ENCODE measurements at regions not wholly inside any gene's neighbourhood (a gene's known extent, or its start where the extent isn't known, plus 50 kb on each side); places are given as distances from the start of the nearest gene placed in this dataset.
A peak's percentile ranks its signal among the peaks of the same experiment; 100 is the strongest.

GRCh38 chr4:138021139-138021830 lies 220.9 kb downstream of the SLC7A11 start:
- DNase-seq (ENCODE audit: low read depth): no peak

DNA sequence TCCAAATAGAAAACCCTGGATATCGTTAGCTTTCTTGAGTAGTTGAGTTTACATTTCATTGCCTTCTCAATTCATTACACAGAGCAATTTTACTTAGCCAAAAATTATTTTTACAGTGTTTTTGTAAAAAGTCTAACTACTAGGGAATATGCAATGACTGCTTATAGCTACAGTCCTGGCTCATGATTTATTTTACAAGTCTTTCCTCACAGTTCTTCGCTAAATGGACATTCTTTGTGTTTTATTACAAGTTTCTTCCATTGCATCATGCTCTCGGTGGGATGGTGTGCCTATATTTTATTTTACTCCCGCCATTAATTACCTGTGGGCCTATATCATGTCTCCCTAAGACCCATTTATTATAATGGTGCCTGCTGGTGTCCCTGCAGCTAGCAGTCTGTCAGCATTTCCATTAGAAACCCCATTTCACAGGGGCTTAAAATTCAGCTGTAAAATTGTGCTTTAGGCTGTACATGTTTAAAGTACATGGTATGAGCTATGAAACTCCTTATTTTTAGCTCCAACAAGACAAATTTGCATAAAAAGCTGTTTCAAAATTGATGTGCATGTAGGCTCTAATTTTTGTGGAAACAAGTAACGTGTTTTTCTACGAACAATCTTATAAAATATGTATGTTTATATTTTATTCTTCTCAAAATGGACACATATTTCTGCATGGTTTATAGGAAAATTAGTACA lies 227.4 kb downstream of the SLC7A11 start:
- DNase-seq (ENCODE audit: low read depth): no peak

GRCh38 chr4:138013625-138014024 lies 228.5 kb downstream of the SLC7A11 start:
- no peak for DNase-seq (ENCODE audit: low read depth)

GRCh38 chr4:138010639-138011038 lies 231.5 kb downstream of the SLC7A11 start:
- DNase-seq (ENCODE audit: low read depth): no peak

DNA sequence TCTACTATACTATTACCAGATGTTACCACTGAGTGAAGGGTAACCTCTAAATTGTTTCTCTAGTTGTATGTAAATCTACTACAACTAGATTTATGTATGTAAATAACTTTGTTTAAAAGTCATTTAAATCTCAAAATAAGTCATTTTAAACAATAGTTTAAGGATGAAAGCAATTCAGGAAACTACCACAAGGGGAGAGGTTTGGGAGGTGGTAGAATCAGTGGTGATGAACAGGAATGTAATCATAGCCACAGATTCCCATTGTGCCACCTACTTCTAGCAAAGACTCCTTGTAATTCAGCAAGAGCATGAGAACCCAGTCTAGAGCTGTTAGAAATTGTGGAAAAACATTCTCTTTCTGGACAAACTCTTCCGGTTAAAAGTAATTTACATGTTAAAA lies 234.6 kb downstream of the SLC7A11 start:
- no peak for DNase-seq (ENCODE audit: low read depth)

GRCh38 chr4:138005486-138005885 lies 236.7 kb downstream of the SLC7A11 start:
- DNase-seq (ENCODE audit: low read depth): no peak

- no peak for DNase-seq (ENCODE audit: low read depth)
Measured at GRCh38 chr4:138003248-138003647, 238.9 kb downstream of the SLC7A11 start.

DNA sequence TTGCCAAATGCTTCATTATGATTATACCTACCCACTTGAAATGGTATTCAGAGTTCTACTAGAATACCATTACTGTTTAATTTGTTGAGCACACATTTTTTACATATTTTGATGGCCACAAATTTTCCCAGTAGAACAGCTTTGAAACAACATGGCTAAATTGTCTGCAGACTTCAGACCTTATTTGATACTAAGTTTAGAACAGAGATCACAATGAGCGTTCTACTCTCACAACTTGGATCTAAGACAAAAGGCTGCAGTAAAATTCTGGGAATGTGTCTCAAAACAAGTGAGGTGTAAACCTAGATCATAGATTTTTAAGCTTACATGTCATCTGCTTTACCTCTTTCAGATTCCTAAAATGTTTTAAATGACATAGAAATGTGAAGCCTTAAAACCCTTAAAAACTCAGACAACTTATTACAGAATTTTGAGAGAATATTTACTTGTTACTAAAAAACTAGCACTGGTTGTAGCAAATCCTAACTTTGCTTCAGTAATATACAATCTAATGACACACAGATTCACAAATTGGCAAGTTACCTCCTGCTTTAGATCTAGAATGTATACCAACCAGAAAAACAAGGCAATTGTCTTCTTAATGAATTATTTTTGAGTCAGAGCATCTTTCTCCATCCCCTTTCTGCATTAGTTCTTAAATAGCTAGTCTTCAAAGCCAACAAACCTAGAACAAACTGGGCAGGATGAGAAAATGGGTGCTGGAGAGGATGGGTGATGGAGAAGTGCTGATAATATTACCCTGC lies 243.3 kb downstream of the SLC7A11 start:
- peak; percentile 58 for DNase-seq (ENCODE audit: low read depth)

DNA sequence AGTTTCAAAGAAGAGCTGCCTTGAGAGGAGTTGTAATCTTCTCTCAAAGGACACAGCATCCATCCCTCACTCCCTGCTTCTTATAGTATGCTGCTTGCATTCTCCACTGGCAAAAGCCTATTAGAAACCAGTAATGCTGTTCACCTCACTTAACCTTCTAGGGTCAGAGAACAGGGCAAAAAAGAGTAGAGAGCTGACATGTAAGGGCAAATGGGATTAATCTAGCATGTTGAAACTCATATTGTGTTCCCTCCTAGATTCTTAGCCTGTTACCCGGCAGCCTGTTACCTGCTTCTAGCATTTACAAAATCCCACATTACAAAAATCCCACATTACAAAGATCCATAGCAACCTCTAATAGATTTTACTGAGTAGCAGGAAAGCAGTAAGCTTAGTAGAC lies 244.7 kb downstream of the SLC7A11 start:
- DNase-seq (ENCODE audit: low read depth): no peak

DNA sequence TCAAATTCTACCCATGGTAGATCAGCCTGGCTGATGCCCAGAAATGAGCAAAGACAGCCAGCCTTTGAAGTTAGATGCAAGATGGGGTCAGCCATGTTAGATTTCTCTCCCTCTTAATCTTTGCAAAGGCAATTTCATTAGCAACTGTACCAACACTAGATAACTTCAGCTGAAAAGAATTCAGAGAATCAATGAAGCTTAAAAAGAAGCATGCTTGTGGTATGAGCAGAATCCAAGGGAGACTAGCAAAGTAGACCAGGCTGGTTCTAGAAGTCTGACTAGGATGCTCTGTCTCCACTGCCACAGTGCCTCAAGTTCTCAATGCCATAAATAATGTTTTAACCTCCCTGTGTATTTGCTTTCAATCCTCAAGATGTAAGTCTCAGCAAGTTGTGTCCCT lies 247.3 kb downstream of the SLC7A11 start:
- peak; percentile 53 for DNase-seq (ENCODE audit: low read depth)

DNA sequence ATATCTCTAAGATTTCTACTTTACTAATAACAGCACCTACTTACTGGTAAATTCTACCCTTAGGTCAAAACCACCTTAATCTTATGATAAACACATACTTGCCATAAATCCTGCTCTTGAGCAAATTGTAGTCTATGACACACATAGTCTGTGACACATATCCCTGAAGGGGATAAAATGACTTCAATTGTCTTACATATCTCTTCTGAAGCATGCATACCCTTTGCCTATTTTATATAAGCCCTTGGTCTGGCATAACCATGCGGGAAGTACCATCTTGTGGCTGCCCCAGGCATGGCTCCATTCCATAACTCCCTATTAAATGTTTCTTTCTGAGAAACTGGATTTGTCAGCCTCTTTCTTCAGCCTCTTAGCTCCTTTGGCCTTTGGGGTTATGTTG lies 248.9 kb downstream of the SLC7A11 start:
- no peak for DNase-seq (ENCODE audit: low read depth)

DNA sequence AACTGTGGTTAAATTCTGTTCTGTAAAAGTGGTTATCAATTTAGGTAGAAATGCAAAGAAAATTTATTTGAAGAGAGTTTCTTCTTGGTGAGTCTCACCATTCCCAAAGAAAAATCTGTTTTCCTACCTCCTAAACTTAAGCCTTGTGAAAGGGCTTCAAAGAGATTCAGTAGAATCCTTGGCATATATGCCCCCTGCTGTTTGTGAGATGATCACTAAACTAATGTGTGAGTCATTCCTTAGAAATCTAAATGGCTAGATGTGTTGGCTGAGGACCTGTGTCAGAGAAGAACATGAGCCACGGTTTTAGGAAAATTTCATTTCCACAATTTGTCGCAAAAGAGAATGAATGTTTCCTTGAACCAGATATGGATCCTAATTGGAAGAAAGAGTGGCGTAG lies 260.9 kb downstream of the SLC7A11 start:
- no peak for DNase-seq (ENCODE audit: low read depth)

DNA sequence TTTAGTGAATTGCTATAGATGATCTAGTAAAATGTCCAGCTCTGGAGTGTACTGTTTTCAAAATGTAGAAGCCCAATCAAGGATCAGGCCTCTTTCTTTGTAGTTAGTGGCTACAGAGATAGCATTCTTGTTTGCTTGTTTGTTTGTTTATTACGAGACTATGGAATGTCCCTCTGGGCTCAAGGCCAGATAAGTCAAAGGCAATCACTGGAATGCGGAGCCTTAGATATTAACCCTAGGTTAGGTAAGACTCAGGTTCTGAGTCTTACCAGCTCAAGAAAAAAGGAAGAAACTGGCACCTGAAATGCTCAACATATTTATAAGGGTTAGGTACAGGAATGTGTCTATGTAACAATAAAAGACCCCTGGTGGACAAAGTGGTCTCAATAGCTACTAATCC lies 261.5 kb downstream of the SLC7A11 start:
- no peak for DNase-seq (ENCODE audit: low read depth)

- no peak for DNase-seq (ENCODE audit: low read depth)
Measured at GRCh38 chr4:137979938-137980337, 262.2 kb downstream of the SLC7A11 start.

DNA sequence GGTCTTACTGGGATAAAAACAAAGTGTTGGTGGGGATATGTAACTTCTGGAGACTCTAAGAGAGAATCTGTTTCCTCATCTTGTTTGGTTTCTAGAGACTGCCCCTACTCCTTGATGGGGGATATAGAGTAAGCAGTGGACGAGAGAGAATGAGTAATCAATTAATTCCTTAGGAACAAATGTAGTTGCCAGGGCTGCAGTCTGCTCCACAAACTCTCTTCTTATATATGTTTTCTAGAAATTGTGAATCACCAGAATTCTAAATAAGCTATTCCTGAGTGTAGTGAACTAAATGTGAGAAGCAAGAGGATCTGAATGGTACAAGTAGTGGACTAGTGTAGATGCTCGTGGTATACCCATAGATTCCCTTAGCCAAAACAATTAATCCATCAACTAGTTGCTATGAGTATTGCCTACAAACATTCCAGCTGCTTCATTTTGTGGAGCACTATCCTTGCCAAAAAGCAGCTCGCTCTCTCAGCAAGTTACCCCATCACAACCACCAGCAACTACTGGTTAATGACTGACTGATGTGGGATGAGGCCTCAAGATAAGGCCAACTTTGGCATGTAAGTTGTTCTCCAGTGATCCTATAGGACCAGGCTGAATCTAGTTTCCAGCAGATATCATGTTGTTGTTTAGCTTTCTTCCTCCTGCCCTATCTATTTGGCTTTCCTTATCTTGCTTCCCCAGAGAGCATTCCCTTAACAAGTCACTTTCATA lies 273.0 kb downstream of the SLC7A11 start:
- no peak for DNase-seq (ENCODE audit: low read depth)

- DNase-seq (ENCODE audit: low read depth): no peak
Measured at GRCh38 chr4:137967480-137968190, 274.5 kb downstream of the SLC7A11 start.

- no peak for DNase-seq (ENCODE audit: low read depth)
Measured at GRCh38 chr4:137966504-137966903, 275.6 kb downstream of the SLC7A11 start.

DNA sequence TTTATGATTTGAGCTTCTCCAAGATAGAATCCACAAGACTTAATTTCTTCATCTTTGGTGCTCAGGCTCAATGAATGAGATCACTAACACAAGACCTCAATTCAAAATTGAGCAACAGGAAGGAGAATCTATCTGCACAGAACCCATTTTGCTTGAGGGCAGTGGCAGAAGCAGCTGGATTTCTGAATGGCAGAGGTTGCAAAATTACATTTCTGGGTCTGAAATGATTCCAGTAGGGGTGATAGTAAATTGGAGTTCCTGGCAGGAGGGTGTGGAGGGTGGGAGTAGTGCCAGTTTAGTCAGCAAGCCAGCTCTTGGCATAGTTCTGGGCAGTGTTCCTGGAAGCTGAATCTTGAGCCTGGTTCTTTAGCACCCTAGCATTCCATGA lies 281.1 kb downstream of the SLC7A11 start:
- DNase-seq (ENCODE audit: low read depth): peak; percentile 20

DNA sequence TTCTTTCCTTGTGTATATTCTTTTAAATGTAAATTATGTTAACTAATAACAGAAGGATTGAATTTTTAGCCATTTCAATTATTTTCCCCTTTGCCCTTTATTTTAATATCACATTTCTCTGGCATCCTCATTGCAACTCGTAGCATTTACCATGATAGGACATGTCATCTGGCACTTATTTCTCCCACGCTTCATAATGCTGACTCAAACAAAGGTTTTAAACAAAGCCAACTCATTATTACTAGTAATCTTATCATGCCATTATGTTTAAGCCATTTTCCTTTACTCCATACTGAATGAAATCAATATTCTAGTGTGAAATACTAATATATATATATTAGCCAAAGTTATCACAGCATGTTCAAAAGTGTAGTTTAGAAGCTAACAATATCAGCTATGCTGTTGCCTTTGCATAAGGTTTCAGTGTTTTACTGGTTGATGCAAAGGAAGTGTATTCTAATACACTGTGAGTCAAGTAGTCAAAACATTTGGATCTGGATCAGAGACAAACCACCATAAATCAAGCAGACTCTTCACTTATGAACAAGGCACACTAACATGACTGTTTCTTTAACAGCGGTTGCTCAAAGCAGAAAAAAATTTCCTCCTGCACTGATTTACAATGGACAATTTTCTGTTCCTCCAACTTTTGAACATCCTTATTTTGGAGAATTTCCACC lies 281.6 kb downstream of the SLC7A11 start:
- DNase-seq (ENCODE audit: low read depth): peak; percentile 45

DNA sequence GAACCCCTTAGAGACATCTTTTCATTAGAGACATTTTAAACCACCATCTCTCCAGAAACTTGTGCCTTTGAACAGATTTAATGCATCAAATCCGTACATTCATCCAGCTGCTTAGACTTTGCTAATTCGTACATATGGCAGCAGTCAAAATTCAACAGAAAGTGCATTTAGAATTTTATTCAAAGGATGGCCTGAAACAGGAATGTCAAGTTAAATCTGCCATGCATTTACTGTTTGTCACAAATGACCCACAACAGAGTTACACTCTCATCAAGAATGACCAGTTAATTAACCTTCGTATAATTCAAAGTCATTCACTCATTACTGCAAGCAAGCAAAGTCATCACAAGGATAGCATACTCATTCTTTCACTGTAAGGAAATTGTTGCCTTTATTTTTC lies 284.3 kb downstream of the SLC7A11 start:
- DNase-seq (ENCODE audit: low read depth): no peak

GRCh38 chr4:137956256-137956655 lies 285.9 kb downstream of the SLC7A11 start:
- no peak for DNase-seq (ENCODE audit: low read depth)
